Hepatocyte (in vitro differentiated cells): ENCODE measurements at regions not wholly inside any gene's neighbourhood (a gene's known extent, or its start where the extent isn't known, plus 50 kb on each side); places are given as distances from the start of the nearest gene placed in this dataset.

ENCODE experiments used
- EZH2 ChIP-seq: fragments of 200-600 bp; sonication (generic); IDR thresholded peaks from 2 replicates; pipeline ENCODE4 v1.6.1; 2016; ENCODE audit warnings: antibody characterized with exemption, mild to moderate bottlenecking, borderline replicate concordance
- EZH2phosphoT487 ChIP-seq: fragments of 200-600 bp; sonication (generic); IDR thresholded peaks from one replicate; pipeline ENCODE4 v1.6.1; 2018; ENCODE audit warnings: antibody characterized with exemption, mild to moderate bottlenecking, low read depth, moderate library complexity; ENCODE audit not compliant: unreplicated experiment, severe bottlenecking
- TF ChIP-seq, protein P1 (sequence below): fragments of 200-600 bp; sonication (generic); IDR thresholded peaks from 2 replicates; pipeline ENCODE4 v1.5.1; 2016; ENCODE audit warnings: antibody characterized with exemption, mild to moderate bottlenecking; ENCODE audit not compliant: poor library complexity

DNA sequence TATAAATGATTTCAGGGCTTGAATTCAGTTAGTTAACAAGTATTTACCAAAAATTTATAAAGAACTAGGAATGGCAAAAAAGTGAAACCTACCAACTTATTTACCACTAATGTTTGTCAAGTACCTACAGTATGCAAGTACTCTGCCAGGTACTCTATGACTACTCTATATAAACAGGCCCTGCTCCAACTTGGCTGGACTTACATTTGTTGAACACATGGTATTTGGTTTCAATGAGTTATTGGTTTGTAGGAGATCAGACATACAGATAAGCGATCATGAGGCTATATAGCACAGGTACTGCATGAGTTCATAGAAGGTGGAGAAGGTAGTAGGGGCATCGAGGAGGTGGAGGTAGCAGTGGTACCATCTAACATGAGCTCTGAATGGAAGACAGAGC, 159.9 kb upstream of the PDGFD start:
- TF ChIP-seq, protein P1, sequence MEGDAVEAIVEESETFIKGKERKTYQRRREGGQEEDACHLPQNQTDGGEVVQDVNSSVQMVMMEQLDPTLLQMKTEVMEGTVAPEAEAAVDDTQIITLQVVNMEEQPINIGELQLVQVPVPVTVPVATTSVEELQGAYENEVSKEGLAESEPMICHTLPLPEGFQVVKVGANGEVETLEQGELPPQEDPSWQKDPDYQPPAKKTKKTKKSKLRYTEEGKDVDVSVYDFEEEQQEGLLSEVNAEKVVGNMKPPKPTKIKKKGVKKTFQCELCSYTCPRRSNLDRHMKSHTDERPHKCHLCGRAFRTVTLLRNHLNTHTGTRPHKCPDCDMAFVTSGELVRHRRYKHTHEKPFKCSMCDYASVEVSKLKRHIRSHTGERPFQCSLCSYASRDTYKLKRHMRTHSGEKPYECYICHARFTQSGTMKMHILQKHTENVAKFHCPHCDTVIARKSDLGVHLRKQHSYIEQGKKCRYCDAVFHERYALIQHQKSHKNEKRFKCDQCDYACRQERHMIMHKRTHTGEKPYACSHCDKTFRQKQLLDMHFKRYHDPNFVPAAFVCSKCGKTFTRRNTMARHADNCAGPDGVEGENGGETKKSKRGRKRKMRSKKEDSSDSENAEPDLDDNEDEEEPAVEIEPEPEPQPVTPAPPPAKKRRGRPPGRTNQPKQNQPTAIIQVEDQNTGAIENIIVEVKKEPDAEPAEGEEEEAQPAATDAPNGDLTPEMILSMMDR: no peak
- no peak for TF ChIP-seq EZH2
- TF ChIP-seq EZH2phosphoT487: no peak
